ENCODE measurements at regions not wholly inside any gene's neighbourhood (a gene's known extent, or its start where the extent isn't known, plus 50 kb on each side); places are given as distances from the start of the nearest gene placed in this dataset.

- Histone ChIP-seq H3K9me3 (ENCODE audit: severe bottlenecking) (no peaks in the 10 kb centered on the region), H3K4me3 (ENCODE audit: severe bottlenecking) (no peak overlapping the region), H3K4me1 (ENCODE audit: insufficient read depth, poor library complexity, severe bottlenecking) (no peaks in the 10 kb centered on the region), H3K27me3 (ENCODE audit: insufficient read depth, poor library complexity, severe bottlenecking) (no peaks in the 10 kb centered on the region), H3K27ac (ENCODE audit: poor library complexity, severe bottlenecking) (no peak overlapping the region), H3K36me3 (ENCODE audit: low read depth) (no peaks in the 10 kb centered on the region)
- no peak for TF ChIP-seq CTCF (IDR thresholded peaks at IDR 0.05; ENCODE audit: poor library complexity, severe bottlenecking)
- DNase-seq (ENCODE audit: low spot score): no peak
- ATAC-seq (ENCODE audit: low read depth): no peak
Observed at GRCh38 chr7:41459623-41460261, 243.1 kb downstream of the INHBA start.

- Histone ChIP-seq H3K4me3 (ENCODE audit: severe bottlenecking) (no peak overlapping the region), H3K27ac (ENCODE audit: poor library complexity, severe bottlenecking) (no peak overlapping the region), H3K27me3 (ENCODE audit: insufficient read depth, poor library complexity, severe bottlenecking) (no peaks in the 10 kb centered on the region), H3K36me3 (ENCODE audit: low read depth) (no peaks in the 10 kb centered on the region), H3K9me3 (ENCODE audit: severe bottlenecking) (no peaks in the 10 kb centered on the region), H3K4me1 (ENCODE audit: insufficient read depth, poor library complexity, severe bottlenecking) (no peaks in the 10 kb centered on the region)
- no peak for TF ChIP-seq CTCF (IDR thresholded peaks at IDR 0.05; ENCODE audit: poor library complexity, severe bottlenecking)
- ATAC-seq (ENCODE audit: low read depth) (no peak), DNase-seq (ENCODE audit: low spot score) (no peak)
Observed at GRCh38 chr7:41459183-41459582, 243.7 kb downstream of the INHBA start.

GRCh38 chr7:41457832-41458437 is 245.0 kb downstream of the INHBA start:
- no peaks in the 10 kb centered on the region for H3K27me3 ChIP-seq (ENCODE audit: insufficient read depth, poor library complexity, severe bottlenecking)
- no peak overlapping the region for H3K4me3 ChIP-seq (ENCODE audit: severe bottlenecking)
- ATAC-seq (ENCODE audit: low read depth) (no peak), DNase-seq (ENCODE audit: low spot score) (no peak)
- no peaks in the 10 kb centered on the region for H3K36me3 ChIP-seq (ENCODE audit: low read depth)
- no peaks in the 10 kb centered on the region for H3K4me1 ChIP-seq (ENCODE audit: insufficient read depth, poor library complexity, severe bottlenecking)
- no peak for TF ChIP-seq CTCF (IDR thresholded peaks at IDR 0.05; ENCODE audit: poor library complexity, severe bottlenecking)
- no peaks in the 10 kb centered on the region for H3K9me3 ChIP-seq (ENCODE audit: severe bottlenecking)
- H3K27ac ChIP-seq (ENCODE audit: poor library complexity, severe bottlenecking): no peak overlapping the region

- no peak overlapping the region for H3K4me3 ChIP-seq (ENCODE audit: severe bottlenecking)
- ATAC-seq (ENCODE audit: low read depth): peak; percentile 82
Observed at GRCh38 chr7:41451826-41452225, 251.1 kb downstream of the INHBA start.

More at GRCh38 chr7:41451826-41452225, 251.1 kb downstream of the INHBA start:
- Histone ChIP-seq H3K4me1 (ENCODE audit: insufficient read depth, poor library complexity, severe bottlenecking) (peaks cover 7% of the 10 kb centered on the region), H3K27ac (ENCODE audit: poor library complexity, severe bottlenecking) (no peak overlapping the region), H3K9me3 (ENCODE audit: severe bottlenecking) (no peaks in the 10 kb centered on the region), H3K27me3 (ENCODE audit: insufficient read depth, poor library complexity, severe bottlenecking) (no peaks in the 10 kb centered on the region), H3K36me3 (ENCODE audit: low read depth) (no peaks in the 10 kb centered on the region)
- no peak for DNase-seq (ENCODE audit: low spot score)
- TF ChIP-seq CTCF (IDR thresholded peaks at IDR 0.05; ENCODE audit: poor library complexity, severe bottlenecking): no peak
